Vagina (tissue), 2 donors: ENCODE measurements at regions not wholly inside any gene's neighbourhood (a gene's known extent, or its start where the extent isn't known, plus 50 kb on each side); places are given as distances from the start of the nearest gene placed in this dataset.

Source experiments
- POLR2A ChIP-seq, 2 donors: fragments of 450-650 bp; IDR thresholded peaks; one replicate each; pipeline ENCODE4 v1.6.1; 2017; ENCODE audit warnings: antibody characterized with exemption in 2 of 2, mild to moderate bottlenecking in 2 of 2, moderate library complexity in 2 of 2
- TF ChIP-seq, protein P1 (sequence below), 3 experiments: fragments of 450-650 bp in 2 of 3; fragments of 200-600 bp in 1 of 3; sonication (generic) in 1 of 3; IDR thresholded peaks; one replicate each; pipeline ENCODE4 v1.5.1; 2017 to 2019; ENCODE audit warnings: antibody characterized with exemption in 3 of 3, mild to moderate bottlenecking in 2 of 3, moderate library complexity in 2 of 3

DNA sequence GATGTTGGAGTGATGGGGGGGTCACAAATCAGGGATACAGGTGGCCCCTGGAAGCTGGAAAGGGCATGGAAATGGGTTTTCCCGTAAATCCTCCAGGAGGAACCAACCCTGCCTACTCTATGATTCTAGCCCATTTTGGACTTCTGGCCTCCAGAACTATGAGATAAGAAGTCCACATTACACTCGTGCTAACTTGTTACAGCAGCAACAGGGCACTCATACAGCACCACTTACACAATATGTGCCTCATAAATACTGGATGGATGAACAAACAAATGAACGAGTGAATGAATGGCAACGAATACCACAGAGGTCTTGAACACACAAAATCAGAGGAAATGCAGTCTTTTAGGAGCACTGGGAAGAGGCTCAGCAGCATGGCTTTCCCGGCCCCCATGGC, 531.3 kb downstream of the NPHP4 start:
- no peak for TF ChIP-seq POLR2A (IDR thresholded peaks at IDR 0.05)
- TF ChIP-seq, protein P1, sequence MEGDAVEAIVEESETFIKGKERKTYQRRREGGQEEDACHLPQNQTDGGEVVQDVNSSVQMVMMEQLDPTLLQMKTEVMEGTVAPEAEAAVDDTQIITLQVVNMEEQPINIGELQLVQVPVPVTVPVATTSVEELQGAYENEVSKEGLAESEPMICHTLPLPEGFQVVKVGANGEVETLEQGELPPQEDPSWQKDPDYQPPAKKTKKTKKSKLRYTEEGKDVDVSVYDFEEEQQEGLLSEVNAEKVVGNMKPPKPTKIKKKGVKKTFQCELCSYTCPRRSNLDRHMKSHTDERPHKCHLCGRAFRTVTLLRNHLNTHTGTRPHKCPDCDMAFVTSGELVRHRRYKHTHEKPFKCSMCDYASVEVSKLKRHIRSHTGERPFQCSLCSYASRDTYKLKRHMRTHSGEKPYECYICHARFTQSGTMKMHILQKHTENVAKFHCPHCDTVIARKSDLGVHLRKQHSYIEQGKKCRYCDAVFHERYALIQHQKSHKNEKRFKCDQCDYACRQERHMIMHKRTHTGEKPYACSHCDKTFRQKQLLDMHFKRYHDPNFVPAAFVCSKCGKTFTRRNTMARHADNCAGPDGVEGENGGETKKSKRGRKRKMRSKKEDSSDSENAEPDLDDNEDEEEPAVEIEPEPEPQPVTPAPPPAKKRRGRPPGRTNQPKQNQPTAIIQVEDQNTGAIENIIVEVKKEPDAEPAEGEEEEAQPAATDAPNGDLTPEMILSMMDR (IDR thresholded peaks at IDR 0.05) = no peak
